Activated naive CD4-positive, alpha-beta T cell treated with anti-CD3 and anti-CD28 coated beads, Interleukin-2, amount 50 U/mL, for 72 hours (primary cell): ENCODE measurements at regions not wholly inside any gene's neighbourhood (a gene's known extent, or its start where the extent isn't known, plus 50 kb on each side); places are given as distances from the start of the nearest gene placed in this dataset.
"Not testable (repeated sequence)": the region's sequence is repeated elsewhere in the genome, so short reads cannot be mapped to it uniquely, and the experiment has no call there.

ENCODE experiments used
- ATAC-seq, 2 donors: fragments of 150-1000 bp; cut with Tn5 transposase; 2 replicates each; pipeline ENCODE4 v1.10.0; 2021; ENCODE audit warnings: mild to moderate bottlenecking in 2 of 2, moderate library complexity in 2 of 2
- DNase-seq, 2 donors: peaks; one replicate each; pipeline ENCODE4 v3.0.0; 2021 to 2022; ENCODE audit warnings: low spot score in 2 of 2
- H3K27ac Mint-ChIP-seq, 2 donors: one replicate each; pipeline ENCODE4 v1.8.0; 2022; ENCODE audit warnings: mild to moderate bottlenecking in 2 of 2, mixed read lengths in 2 of 2
- H3K36me3 Mint-ChIP-seq, 2 donors: one replicate each; pipeline ENCODE4 v1.8.0; 2022; ENCODE audit warnings: mixed read lengths in 2 of 2
- H3K9me3 Mint-ChIP-seq, 2 donors: one replicate each; pipeline ENCODE4 v1.8.0; 2022; ENCODE audit warnings: mixed read lengths in 2 of 2

- DNase-seq (no peak), ATAC-seq (no peak)
- Mint-ChIP-seq H3K9me3 (peaks cover 4 to 7% of the 10 kb centered on the region in 2 donors), H3K27ac (no peak overlapping the region), H3K36me3 (no peaks in the 10 kb centered on the region)
Measured at GRCh38 chr12:126436041-126436440, 1370.8 kb downstream of the AACS start.

- H3K36me3 Mint-ChIP-seq, result no peaks in the 10 kb centered on the region
- ATAC-seq, result no peak
- H3K9me3 Mint-ChIP-seq, result peaks cover 4 to 7% of the 10 kb centered on the region in 2 donors
- no peak overlapping the region for H3K27ac Mint-ChIP-seq
- no peak for DNase-seq
Measured at GRCh38 chr12:126437934-126438333, 1372.7 kb downstream of the AACS start.

GRCh38 chr12:126443977-126444376 is 1378.7 kb downstream of the AACS start:
- H3K9me3 Mint-ChIP-seq, result peaks cover 15 to 16% of the 10 kb centered on the region in 2 donors
- H3K36me3 Mint-ChIP-seq, result peaks cover 0 to 9% of the 10 kb centered on the region in 2 donors
- no peak overlapping the region for H3K27ac Mint-ChIP-seq
- ATAC-seq (no peak), DNase-seq (no peak)

GRCh38 chr12:126447346-126447745 is 1382.1 kb downstream of the AACS start:
- H3K36me3 Mint-ChIP-seq, result peaks cover 0 to 9% of the 10 kb centered on the region in 2 donors
- no peak overlapping the region for H3K27ac Mint-ChIP-seq
- peaks cover 16 to 19% of the 10 kb centered on the region in 2 donors for H3K9me3 Mint-ChIP-seq
- DNase-seq (no peak), ATAC-seq (no peak)

GRCh38 chr12:126451809-126452208 is 1386.6 kb downstream of the AACS start:
- ATAC-seq (no peak), DNase-seq (no peak)
- peak overlapping the region in 1 of 2 donors; percentile 24 for H3K27ac Mint-ChIP-seq
- H3K36me3 Mint-ChIP-seq, result peaks cover 0 to 9% of the 10 kb centered on the region in 2 donors
- peaks cover 6 to 13% of the 10 kb centered on the region in 2 donors for H3K9me3 Mint-ChIP-seq

- H3K9me3 Mint-ChIP-seq, result peaks cover 6 to 10% of the 10 kb centered on the region in 2 donors
- not testable (repeated sequence) for H3K36me3 Mint-ChIP-seq, DNase-seq, H3K27ac Mint-ChIP-seq, ATAC-seq
Measured at GRCh38 chr12:126452686-126453085, 1387.5 kb downstream of the AACS start.

GRCh38 chr12:126454581-126454980 is 1389.3 kb downstream of the AACS start:
- Mint-ChIP-seq H3K27ac (no peak overlapping the region), H3K36me3 (no peaks in the 10 kb centered on the region), H3K9me3 (peaks cover 0 to 6% of the 10 kb centered on the region in 2 donors)
- DNase-seq (no peak), ATAC-seq (no peak)

GRCh38 chr12:126457776-126458175 is 1392.5 kb downstream of the AACS start:
- Mint-ChIP-seq H3K36me3 (no peaks in the 10 kb centered on the region), H3K9me3 (peaks cover 0 to 6% of the 10 kb centered on the region in 2 donors), H3K27ac (no peak overlapping the region)
- ATAC-seq, result no peak
- DNase-seq, result no peak

GRCh38 chr12:126464153-126464552 is 1398.9 kb downstream of the AACS start:
- Mint-ChIP-seq H3K36me3 (no peaks in the 10 kb centered on the region), H3K27ac (peak overlapping the region in 1 of 2 donors; percentile 23), H3K9me3 (peaks cover 0 to under 1% of the 10 kb centered on the region in 2 donors)
- DNase-seq (no peak), ATAC-seq (no peak)

- Mint-ChIP-seq H3K27ac (no peak overlapping the region), H3K9me3 (peaks cover 3% of the 10 kb centered on the region in 2 donors), H3K36me3 (no peaks in the 10 kb centered on the region)
- ATAC-seq (no peak), DNase-seq (no peak)
Measured at GRCh38 chr12:126469211-126469610, 1404.0 kb downstream of the AACS start.

- Mint-ChIP-seq H3K27ac (no peak overlapping the region), H3K36me3 (peaks cover 5 to 7% of the 10 kb centered on the region in 2 donors), H3K9me3 (peaks cover 8 to 13% of the 10 kb centered on the region in 2 donors)
- DNase-seq (no peak), ATAC-seq (no peak)
Measured at GRCh38 chr12:126474703-126475102, 1409.5 kb downstream of the AACS start.

- no peak for ATAC-seq
- DNase-seq, result no peak
- peaks cover 6 to 15% of the 10 kb centered on the region in 2 donors for H3K9me3 Mint-ChIP-seq
- peaks cover 2 to 7% of the 10 kb centered on the region in 2 donors for H3K36me3 Mint-ChIP-seq
- H3K27ac Mint-ChIP-seq, result no peak overlapping the region
Measured at GRCh38 chr12:126480451-126480850, 1415.2 kb downstream of the AACS start.

GRCh38 chr12:126481688-126482087 is 1416.5 kb downstream of the AACS start:
- Mint-ChIP-seq H3K27ac (no peak overlapping the region), H3K9me3 (peaks cover 4 to 14% of the 10 kb centered on the region in 2 donors), H3K36me3 (peaks cover 0 to 5% of the 10 kb centered on the region in 2 donors)
- no peak for DNase-seq
- ATAC-seq, result no peak

- no peak for DNase-seq
Measured at GRCh38 chr12:126482238-126482889, 1417.1 kb downstream of the AACS start.

GRCh38 chr12:126483145-126484068 is 1418.2 kb downstream of the AACS start:
- ATAC-seq, result peak in 1 of 2 donors; percentile 90
- peaks cover 0 to 5% of the 10 kb centered on the region in 2 donors for H3K36me3 Mint-ChIP-seq
- H3K27ac Mint-ChIP-seq, result no peak overlapping the region
- peaks cover 4 to 10% of the 10 kb centered on the region in 2 donors for H3K9me3 Mint-ChIP-seq
- no peak for DNase-seq

More at GRCh38 chr12:126482238-126482889, 1417.1 kb downstream of the AACS start:
- H3K9me3 Mint-ChIP-seq, result peaks cover 4 to 10% of the 10 kb centered on the region in 2 donors
- H3K27ac Mint-ChIP-seq, result no peak overlapping the region
- no peak for ATAC-seq
- peaks cover 0 to 5% of the 10 kb centered on the region in 2 donors for H3K36me3 Mint-ChIP-seq

GRCh38 chr12:126487431-126487980 is 1422.3 kb downstream of the AACS start:
- DNase-seq, result no peak
- no peak for ATAC-seq
- peaks cover 0 to 11% of the 10 kb centered on the region in 2 donors for H3K36me3 Mint-ChIP-seq
- H3K9me3 Mint-ChIP-seq, result peaks cover 9 to 11% of the 10 kb centered on the region in 2 donors
- no peak overlapping the region for H3K27ac Mint-ChIP-seq

- DNase-seq (no peak), ATAC-seq (no peak)
- Mint-ChIP-seq H3K27ac (no peak overlapping the region), H3K36me3 (peaks cover 0 to 11% of the 10 kb centered on the region in 2 donors), H3K9me3 (peaks cover 8 to 12% of the 10 kb centered on the region in 2 donors)
Measured at GRCh38 chr12:126488806-126489205, 1423.6 kb downstream of the AACS start.
